ENCODE measurements at regions not wholly inside any gene's neighbourhood (a gene's known extent, or its start where the extent isn't known, plus 50 kb on each side); places are given as distances from the start of the nearest gene placed in this dataset.

- TF ChIP-seq POLR2A (IDR thresholded peaks at IDR 0.05; ENCODE audit: low read depth, low read length) (no peak), POLR2AphosphoS5 (IDR thresholded peaks at IDR 0.05; ENCODE audit: low read depth, low read length) (no peak)
Observed at GRCh38 chr7:110144599-110144998, 946.3 kb upstream of the LRRN3 start.

Measured in GM12891 (cell line).